GM12878 (cell line): ENCODE measurements at regions not wholly inside any gene's neighbourhood (a gene's known extent, or its start where the extent isn't known, plus 50 kb on each side); places are given as distances from the start of the nearest gene placed in this dataset.

Experiments
- ATAC-seq: fragments of 200-7000 bp; cut with Tn5 transposase; 3 replicates; pipeline ENCODE4 v1.9.1; 2020; ENCODE audit warnings: mild to moderate bottlenecking, moderate library complexity
- BruUV-seq: library from RNA; stranded (reverse); fragments of 400-500 nt; replicated peaks from 2 replicates; lab custom pipeline; 2021; lab: Mats Ljungman, UMichigan
- CTCF ChIA-PET: fragments of 300-600 bp; sonication (Branson Sonifier 250); formaldehyde crosslinking; extraction: SDS; loops from one replicate; lab custom pipeline; 2021; ENCODE audit warnings: inconsistent platforms; lab: Yijun Ruan, JAX
- POLR2A ChIA-PET: fragments of 350-600 bp; formaldehyde crosslinking; extraction: SDS; loops from one replicate; lab custom pipeline; 2021; ENCODE audit warnings: inconsistent platforms; lab: Charles Lee
- RAD21 ChIA-PET: fragments of 300-600 bp; sonication (Branson Sonifier 250); formaldehyde crosslinking; loops from one replicate; lab custom pipeline; 2023; ENCODE audit warnings: antibody characterized with exemption; ENCODE audit not compliant: unreplicated experiment; lab: Charles Lee
- SMC1A ChIA-PET: fragments of 300-600 bp; sonication (Branson Sonifier 250); formaldehyde crosslinking; loops from one replicate; lab custom pipeline; 2023; ENCODE audit not compliant: unreplicated experiment, uncharacterized antibody; lab: Charles Lee
- DNase-seq: peaks from one replicate; pipeline ENCODE4 v3.0.0-alpha.2; 2011; ENCODE audit warnings: low read depth, low spot score
- FAIRE-seq: peaks from 3 replicates; lab custom pipeline; 2011; peaks lifted over from hg19 to GRCh38; lab: Jason Lieb, UNC
- H2AFZ ChIP-seq: 2 replicates; pipeline ENCODE4 v1.6.0; 2011; ENCODE audit warnings: low read depth, low read length, control low read depth; ENCODE audit not compliant: control insufficient read depth
- H3K27ac ChIP-seq: 2 replicates; pipeline ENCODE4 v1.5.1; 2011; ENCODE audit warnings: control low read depth; ENCODE audit not compliant: control insufficient read depth, insufficient read depth
- H3K27me3 ChIP-seq, 2 experiments: replicated peaks in 1 of 2; 2 replicates each; pipeline versions ENCODE4 v1.6.0 to v1.6.1; 2011; ENCODE audit warnings: low read length in 1 of 2; ENCODE audit not compliant: control insufficient read depth in 2 of 2, insufficient read depth in 2 of 2
- H3K36me3 ChIP-seq, 2 experiments: 2 replicates each; pipeline ENCODE4 v1.5.1; 2011; ENCODE audit warnings: low read length in 1 of 2; ENCODE audit not compliant: control insufficient read depth in 2 of 2, insufficient read depth in 2 of 2
- H3K4me1 ChIP-seq: 2 replicates; pipeline ENCODE4 v1.6.1; 2011; ENCODE audit warnings: mild to moderate bottlenecking, low read length, moderate library complexity, mixed read lengths; ENCODE audit not compliant: control insufficient read depth, insufficient read depth
- H3K4me2 ChIP-seq: 2 replicates; pipeline ENCODE4 v1.6.0; 2011; ENCODE audit warnings: control low read depth; ENCODE audit not compliant: control insufficient read depth, insufficient read depth
- H3K4me3 ChIP-seq: fragments of 200-600 bp; sonication (generic); 2 replicates; pipeline ENCODE4 v1.5.1; 2016
- H3K79me2 ChIP-seq: 2 replicates; pipeline ENCODE4 v1.6.0; 2011; ENCODE audit warnings: low read length; ENCODE audit not compliant: control insufficient read depth, insufficient read depth
- H3K9ac ChIP-seq: 2 replicates; pipeline ENCODE4 v1.8.0; 2011; ENCODE audit warnings: low read length, control low read depth, mixed read lengths; ENCODE audit not compliant: control insufficient read depth, insufficient read depth
- H3K9me3 ChIP-seq: replicated peaks from 3 replicates; pipeline ENCODE4 v1.5.1; 2011; ENCODE audit warnings: mild to moderate bottlenecking, low read length; ENCODE audit not compliant: control insufficient read depth, insufficient read depth
- H4K20me1 ChIP-seq: 2 replicates; pipeline ENCODE4 v1.6.0; 2011; ENCODE audit not compliant: control insufficient read depth, insufficient read depth
- IKZF1 ChIP-seq: fragments of 450-650 bp; conservative IDR thresholded peaks from 2 replicates; pipeline ENCODE4 v1.6.1; 2017; ENCODE audit warnings: antibody characterized with exemption, mild to moderate bottlenecking
- IRF3 ChIP-seq: fragments of 450-650 bp; IDR thresholded peaks from 2 replicates; pipeline ENCODE4 v1.6.1; 2014; ENCODE audit warnings: mild to moderate bottlenecking
- KDM1A ChIP-seq: fragments of 200-600 bp; sonication (generic); IDR thresholded peaks from 2 replicates; pipeline ENCODE4 v1.6.1; 2016; ENCODE audit warnings: borderline replicate concordance
- NBN ChIP-seq: fragments of 450-650 bp; IDR thresholded peaks from 2 replicates; pipeline ENCODE4 v1.6.1; 2016
- NRF1 ChIP-seq: conservative IDR thresholded peaks from 2 replicates; pipeline ENCODE4 v1.6.1; 2011; ENCODE audit warnings: mild to moderate bottlenecking, low read depth, low read length, improper control_type of control experiment
- POLR2AphosphoS5 ChIP-seq: IDR thresholded peaks from 2 replicates; pipeline ENCODE4 v1.6.1; 2011; ENCODE audit warnings: mild to moderate bottlenecking, low read length, inconsistent platforms
- RUNX3 ChIP-seq: IDR thresholded peaks from 2 replicates; pipeline ENCODE4 v1.6.1; 2012; ENCODE audit warnings: low read length, inconsistent platforms
- TCF3 ChIP-seq: IDR thresholded peaks from 2 replicates; pipeline ENCODE4 v1.6.1; 2012; ENCODE audit warnings: low read depth, mild to moderate bottlenecking, low read length, borderline replicate concordance; ENCODE audit not compliant: insufficient read depth
- YY1 ChIP-seq: IDR thresholded peaks from 2 replicates; pipeline ENCODE4 v1.6.1; 2011; ENCODE audit warnings: low read depth, mild to moderate bottlenecking, low read length
- ZBTB33 ChIP-seq: fragments of 450-650 bp; IDR thresholded peaks from 2 replicates; pipeline ENCODE4 v1.6.1; 2017; ENCODE audit warnings: mild to moderate bottlenecking
- ZNF592 ChIP-seq: fragments of 450-650 bp; IDR thresholded peaks from 2 replicates; pipeline ENCODE4 v1.6.1; 2017; ENCODE audit warnings: mild to moderate bottlenecking, moderate library complexity
- ZNF687 ChIP-seq: fragments of 450-650 bp; IDR thresholded peaks from 2 replicates; pipeline ENCODE4 v1.6.1; 2017; ENCODE audit warnings: mild to moderate bottlenecking, moderate library complexity
- WGBS: methylation state at CpG from one replicate; pipeline ENCODE4 v1.1.6; 2016; ENCODE audit warnings: low lambda C conversion rate; ENCODE audit not compliant: insufficient replicate concordance, insufficient coverage; ENCODE audit errors: missing lambda C conversion rate; 5-methylcytosine and 5-hydroxymethylcytosine counted together
- in situ Hi-C: fragments of 300-500 bp; cut with MboI; formaldehyde crosslinking; loops from 9 replicates; pipeline ENCODE4 v1.14.3; 2018; ENCODE audit warnings: mixed read lengths
- intact Hi-C: fragments of 100-400 bp; cut with micrococcal nuclease; formaldehyde crosslinking; loops from one replicate; pipeline ENCODE4 v1.14.2; 2022; ENCODE audit not compliant: unreplicated experiment

- H3K79me2 ChIP-seq = no peaks in the 10 kb centered on the region
- FAIRE-seq (no peak), ATAC-seq (peak; percentile 63), DNase-seq (no peak)
- BruUV-seq = no TSS peak
- POLR2A ChIA-PET = interaction anchor here (1.1 to 19.6 kb wide), 15 partner anchors 10 to 67 kb away, joined by 3 to 310 read pairs (median 9); partner anchors contain the start of gene RASGRP1
- SMC1A ChIA-PET = interaction anchor here (1.1 to 42.6 kb wide), 11 partner anchors 8 to 73 kb away, joined by 4 to 1803 read pairs (median 85); partner anchors contain the start of gene RASGRP1
- 38% methylated on average over 5 of the region's 5 CpGs for WGBS
- no peak overlapping the region for H3K27ac ChIP-seq
- no peak overlapping the region for H2AFZ ChIP-seq
- no peaks in the 10 kb centered on the region for H3K9me3 ChIP-seq
- no peaks in the 10 kb centered on the region for H4K20me1 ChIP-seq
- intact Hi-C loops (loop anchor here (2.0 kb wide), 1 partner anchor 59 kb away; the partner anchor contains the start of gene RASGRP1), in situ Hi-C loops (no loop called here)
- CTCF ChIA-PET = interaction anchor here (0.9 to 15.4 kb wide), 18 partner anchors 8 to 149 kb away, joined by 3 to 188 read pairs (median 7); partner anchors contain the start of gene RASGRP1
- no peaks in the 10 kb centered on the region for H3K36me3 ChIP-seq
- RAD21 ChIA-PET = interaction anchor here (0.9 to 27.0 kb wide), 14 partner anchors 8 to 183 kb away, joined by 3 to 737 read pairs (median 10); partner anchors contain the start of gene RASGRP1
- no peak overlapping the region for H3K9ac ChIP-seq
- H3K4me3 ChIP-seq = no peak overlapping the region
- no peaks in the 10 kb centered on the region for H3K27me3 ChIP-seq
- H3K4me2 ChIP-seq = no peak overlapping the region
- H3K4me1 ChIP-seq = no peaks in the 10 kb centered on the region
- TF ChIP-seq IRF3 (no peak), ZNF687 (peak; percentile 94), RUNX3 (peak; percentile 59), ZBTB33 (0 out of 2 replicates have a peak, but pooled peaks have one; percentile 12), YY1 (peak; percentile 43; the same call in 1 of the 2 replicates), IKZF1 (peak; percentile 9), ZNF592 (peak; percentile 59; the same call in 1 of the 2 replicates), KDM1A (no peak), POLR2AphosphoS5 (no peak), NBN (no peak), NRF1 (no peak), TCF3 (no peak)
Observed at GRCh38 chr15:38623744-38624143, 59.1 kb upstream of the RASGRP1 start.
